HG03097 (cell line): ENCODE measurements at regions not wholly inside any gene's neighbourhood (a gene's known extent, or its start where the extent isn't known, plus 50 kb on each side); places are given as distances from the start of the nearest gene placed in this dataset.
A peak's percentile ranks its signal among the peaks of the same experiment; 100 is the strongest.

Experiments
- ATAC-seq: cut with Tn5 transposase; IDR thresholded peaks from one replicate; pipeline ENCODE4 v1.9.1; 2021; ENCODE audit not compliant: unreplicated experiment, low FRiP score

- no peak for ATAC-seq
Measured at GRCh38 chr20:12020846-12021245, 103.2 kb downstream of the BTBD3 start.

GRCh38 chr20:12022126-12022525, 104.4 kb downstream of the BTBD3 start:
- no peak for ATAC-seq

- ATAC-seq, result peak; percentile 80
Measured at GRCh38 chr20:12023194-12023795, 105.6 kb downstream of the BTBD3 start.

GRCh38 chr20:12028771-12029170, 111.1 kb downstream of the BTBD3 start:
- ATAC-seq, result no peak

- no peak for ATAC-seq
Measured at GRCh38 chr20:12030470-12030869, 112.8 kb downstream of the BTBD3 start.

- no peak for ATAC-seq
Measured at GRCh38 chr20:12036142-12036541, 118.4 kb downstream of the BTBD3 start.

- no peak for ATAC-seq
Measured at GRCh38 chr20:12037521-12037920, 119.8 kb downstream of the BTBD3 start.

GRCh38 chr20:12040261-12040660, 122.6 kb downstream of the BTBD3 start:
- no peak for ATAC-seq

GRCh38 chr20:12044969-12045368, 127.3 kb downstream of the BTBD3 start:
- ATAC-seq, result no peak

- ATAC-seq, result no peak
Measured at GRCh38 chr20:12047838-12048432, 130.2 kb downstream of the BTBD3 start.

- ATAC-seq, result no peak
Measured at GRCh38 chr20:12049125-12049524, 131.4 kb downstream of the BTBD3 start.

- ATAC-seq, result no peak
Measured at GRCh38 chr20:12051206-12052163, 133.8 kb downstream of the BTBD3 start.

- ATAC-seq, result no peak
Measured at GRCh38 chr20:12053353-12053752, 135.7 kb downstream of the BTBD3 start.

- no peak for ATAC-seq
Measured at GRCh38 chr20:12054556-12054955, 136.9 kb downstream of the BTBD3 start.

- no peak for ATAC-seq
Measured at GRCh38 chr20:12055161-12055560, 137.5 kb downstream of the BTBD3 start.

GRCh38 chr20:12056839-12057238, 139.1 kb downstream of the BTBD3 start:
- ATAC-seq, result no peak

GRCh38 chr20:12057778-12058177, 140.1 kb downstream of the BTBD3 start:
- ATAC-seq, result no peak

GRCh38 chr20:12058216-12058615, 140.5 kb downstream of the BTBD3 start:
- no peak for ATAC-seq

- ATAC-seq, result no peak
Measured at GRCh38 chr20:12061466-12061865, 143.8 kb downstream of the BTBD3 start.

GRCh38 chr20:12063106-12063684, 145.5 kb downstream of the BTBD3 start:
- no peak for ATAC-seq

GRCh38 chr20:12064540-12064939, 146.8 kb downstream of the BTBD3 start:
- ATAC-seq, result no peak
